Caco-2 (cell line): ENCODE measurements at regions not wholly inside any gene's neighbourhood (a gene's known extent, or its start where the extent isn't known, plus 50 kb on each side); places are given as distances from the start of the nearest gene placed in this dataset.

ENCODE experiments used
- BruUV-seq: library from RNA; stranded (reverse); fragments of 400-500 nt; replicated peaks from 2 replicates; lab custom pipeline; 2021; lab: Mats Ljungman, UMichigan
- CTCF ChIA-PET: fragments of 300-600 bp; sonication (Branson Sonifier 250); formaldehyde crosslinking; loops from one replicate; lab custom pipeline; 2022; ENCODE audit warnings: antibody characterized with exemption; lab: Charles Lee
- POLR2A ChIA-PET: fragments of 300-600 bp; sonication (Branson Sonifier 250); formaldehyde crosslinking; loops from one replicate; lab custom pipeline; 2022; ENCODE audit warnings: antibody characterized with exemption; lab: Charles Lee
- DNase-seq, 2 experiments: peaks; one replicate each; pipeline versions ENCODE4 v3.0.0 to v3.0.0-alpha.2; 2020 to 2022
- H3K27me3 ChIP-seq: replicated peaks from 2 replicates; pipeline ENCODE4 v1.6.0; 2011; ENCODE audit warnings: low read length; ENCODE audit not compliant: control insufficient read depth, insufficient read depth
- H3K36me3 ChIP-seq: 2 replicates; pipeline ENCODE4 v1.5.1; 2011; ENCODE audit warnings: low read length; ENCODE audit not compliant: control insufficient read depth, insufficient read depth
- H3K4me1 ChIP-seq: fragments of 250-450 bp; sonication (Bioruptor Pico); 2 replicates; pipeline ENCODE4 v1.5.1; 2020; ENCODE audit warnings: mild to moderate bottlenecking
- H3K4me3 ChIP-seq: 2 replicates; pipeline ENCODE4 v1.5.1; 2011; ENCODE audit warnings: low read depth, mild to moderate bottlenecking, control low read depth, low read length
- H3K9me3 ChIP-seq: fragments of 250-450 bp; sonication (Bioruptor Pico); 2 replicates; pipeline ENCODE4 v1.5.1; 2020; ENCODE audit warnings: mild to moderate bottlenecking, moderate library complexity
- H3K27ac Mint-ChIP-seq: one replicate; pipeline ENCODE4 v1.8.0; 2022; ENCODE audit warnings: mixed read lengths; ENCODE audit not compliant: unreplicated experiment
- H3K27me3 Mint-ChIP-seq: one replicate; pipeline ENCODE4 v1.8.0; 2022; ENCODE audit warnings: mixed read lengths; ENCODE audit not compliant: insufficient read depth, unreplicated experiment
- H3K36me3 Mint-ChIP-seq: one replicate; pipeline ENCODE4 v1.8.0; 2022; ENCODE audit warnings: mild to moderate bottlenecking, mixed read lengths; ENCODE audit not compliant: insufficient read depth, unreplicated experiment
- H3K4me1 Mint-ChIP-seq: one replicate; pipeline ENCODE4 v1.8.0; 2022; ENCODE audit warnings: low read depth, mixed read lengths; ENCODE audit not compliant: unreplicated experiment
- H3K4me3 Mint-ChIP-seq: one replicate; pipeline ENCODE4 v1.8.0; 2022; ENCODE audit warnings: mild to moderate bottlenecking, moderate library complexity, mixed read lengths; ENCODE audit not compliant: unreplicated experiment
- H3K9me3 Mint-ChIP-seq: one replicate; pipeline ENCODE4 v1.8.0; 2022; ENCODE audit warnings: mixed read lengths; ENCODE audit not compliant: unreplicated experiment
- CTCF ChIP-seq, 2 experiments: fragments of 200-600 bp in 1 of 2; IDR thresholded peaks; 1 replicate in 1 of 2; 2 replicates in 1 of 2; pipeline versions ENCODE4 v1.5.1 to v1.8.0; 2011 to 2022; ENCODE audit warnings: antibody characterized with exemption in 1 of 2, control low read depth in 1 of 2, inconsistent platforms in 1 of 2, low read depth in 1 of 2, low read length in 1 of 2, mild to moderate bottlenecking in 1 of 2, moderate library complexity in 1 of 2; ENCODE audit not compliant: insufficient read depth in 1 of 2, severe bottlenecking in 1 of 2, unreplicated experiment in 1 of 2
- intact Hi-C: fragments of 100-400 bp; cut with micrococcal nuclease; formaldehyde crosslinking; loops from one replicate; pipeline ENCODE4 v1.10.0; 2022; ENCODE audit not compliant: unreplicated experiment

GRCh38 chr16:13554643-13555042, 365.3 kb upstream of the ERCC4 start:
- Mint-ChIP-seq H3K36me3 (no peaks in the 10 kb centered on the region), H3K9me3 (no peaks in the 10 kb centered on the region), H3K27ac (no peak overlapping the region), H3K4me3 (no peak overlapping the region), H3K27me3 (peaks cover 4% of the 10 kb centered on the region), H3K4me1 (no peaks in the 10 kb centered on the region)
- POLR2A ChIA-PET: no interaction called here
- no peak overlapping the region for H3K4me3 ChIP-seq
- TF ChIP-seq CTCF (IDR thresholded peaks at IDR 0.05; ENCODE audit: insufficient read depth in 1 of 2, low read depth in 1 of 2, low read length in 1 of 2, severe bottlenecking in 1 of 2, unreplicated experiment in 1 of 2): no peak
- BruUV-seq: no TSS peak
- no peak for DNase-seq
- CTCF ChIA-PET: no interaction called here
- H3K36me3 ChIP-seq: no peaks in the 10 kb centered on the region
- H3K4me1 ChIP-seq: no peaks in the 10 kb centered on the region
- no peaks in the 10 kb centered on the region for H3K9me3 ChIP-seq
- no peaks in the 10 kb centered on the region for H3K27me3 ChIP-seq
- intact Hi-C loops: no loop called here

GRCh38 chr16:13557418-13557817, 362.5 kb upstream of the ERCC4 start:
- Histone ChIP-seq H3K9me3 (no peaks in the 10 kb centered on the region), H3K4me1 (no peaks in the 10 kb centered on the region), H3K36me3 (no peaks in the 10 kb centered on the region), H3K27me3 (no peaks in the 10 kb centered on the region), H3K4me3 (no peak overlapping the region)
- intact Hi-C loops: no loop called here
- no peak for TF ChIP-seq CTCF (IDR thresholded peaks at IDR 0.05; ENCODE audit: insufficient read depth in 1 of 2, low read depth in 1 of 2, low read length in 1 of 2, severe bottlenecking in 1 of 2, unreplicated experiment in 1 of 2)
- no peak overlapping the region for H3K27ac Mint-ChIP-seq
- DNase-seq: no peak
- BruUV-seq: no TSS peak
- ChIA-PET POLR2A (no interaction called here), CTCF (no interaction called here)
- peaks cover 9% of the 10 kb centered on the region for H3K9me3 Mint-ChIP-seq
- no peaks in the 10 kb centered on the region for H3K4me1 Mint-ChIP-seq
- no peaks in the 10 kb centered on the region for H3K36me3 Mint-ChIP-seq
- H3K4me3 Mint-ChIP-seq: no peak overlapping the region
- H3K27me3 Mint-ChIP-seq: peaks cover 4% of the 10 kb centered on the region

GRCh38 chr16:13558752-13559151, 361.2 kb upstream of the ERCC4 start:
- no peak for DNase-seq
- intact Hi-C loops: no loop called here
- Histone ChIP-seq H3K36me3 (no peaks in the 10 kb centered on the region), H3K4me1 (no peaks in the 10 kb centered on the region), H3K27me3 (no peaks in the 10 kb centered on the region), H3K9me3 (no peaks in the 10 kb centered on the region), H3K4me3 (no peak overlapping the region)
- POLR2A ChIA-PET: no interaction called here
- BruUV-seq: no TSS peak
- CTCF ChIA-PET: no interaction called here
- Mint-ChIP-seq H3K4me1 (no peaks in the 10 kb centered on the region), H3K27ac (no peak overlapping the region), H3K9me3 (peaks cover 9% of the 10 kb centered on the region), H3K4me3 (no peak overlapping the region), H3K36me3 (no peaks in the 10 kb centered on the region), H3K27me3 (peaks cover 4% of the 10 kb centered on the region)
- no peak for TF ChIP-seq CTCF (IDR thresholded peaks at IDR 0.05; ENCODE audit: insufficient read depth in 1 of 2, low read depth in 1 of 2, low read length in 1 of 2, severe bottlenecking in 1 of 2, unreplicated experiment in 1 of 2)
